ENCODE measurements at regions not wholly inside any gene's neighbourhood (a gene's known extent, or its start where the extent isn't known, plus 50 kb on each side); places are given as distances from the start of the nearest gene placed in this dataset.
"Not testable (repeated sequence)": the region's sequence is repeated elsewhere in the genome, so short reads cannot be mapped to it uniquely, and the experiment has no call there.

GRCh38 chr5:50343715-50344114, 97.4 kb downstream of the EMB start:
- no peak for DNase-seq (ENCODE audit: low read depth in 4 of 4, low spot score in 1 of 4)

- DNase-seq (ENCODE audit: low read depth in 4 of 4, low spot score in 1 of 4), result no peak
These were observed 100.3 kb downstream of the EMB start for GRCh38 chr5:50340757-50341156.

GRCh38 chr5:50330633-50331032, 110.5 kb downstream of the EMB start:
- DNase-seq (ENCODE audit: low read depth in 4 of 4, low spot score in 1 of 4), result not testable (repeated sequence)

- DNase-seq (ENCODE audit: low read depth in 4 of 4, low spot score in 1 of 4), result no peak
These were observed 112.8 kb downstream of the EMB start for GRCh38 chr5:50328193-50328729.

- peak in 1 of 4 experiments; percentile 2 for DNase-seq (ENCODE audit: low read depth in 4 of 4, low spot score in 1 of 4)
These were observed 115.8 kb downstream of the EMB start for GRCh38 chr5:50325237-50325832.

GRCh38 chr5:50320131-50320749, 120.8 kb downstream of the EMB start:
- DNase-seq (ENCODE audit: low read depth in 4 of 4, low spot score in 1 of 4), result no peak

GRCh38 chr5:50318220-50318619, 122.9 kb downstream of the EMB start:
- DNase-seq (ENCODE audit: low read depth in 4 of 4, low spot score in 1 of 4), result no peak

- DNase-seq (ENCODE audit: low read depth in 4 of 4, low spot score in 1 of 4), result not testable (repeated sequence)
These were observed 134.6 kb downstream of the EMB start for GRCh38 chr5:50306488-50306887.

- no peak for DNase-seq (ENCODE audit: low read depth in 4 of 4, low spot score in 1 of 4)
These were observed 138.1 kb downstream of the EMB start for GRCh38 chr5:50302815-50303490.

GRCh38 chr5:50301756-50302155, 139.3 kb downstream of the EMB start:
- no peak for DNase-seq (ENCODE audit: low read depth in 4 of 4, low spot score in 1 of 4)

- DNase-seq (ENCODE audit: low read depth in 4 of 4, low spot score in 1 of 4), result no peak
These were observed 140.2 kb downstream of the EMB start for GRCh38 chr5:50300878-50301277.

GRCh38 chr5:50299896-50300295, 141.2 kb downstream of the EMB start:
- no peak for DNase-seq (ENCODE audit: low read depth in 4 of 4, low spot score in 1 of 4)

GRCh38 chr5:50292735-50293394, 148.2 kb downstream of the EMB start:
- no peak for DNase-seq (ENCODE audit: low read depth in 4 of 4, low spot score in 1 of 4)

GRCh38 chr5:50280461-50280860, 160.6 kb downstream of the EMB start:
- DNase-seq (ENCODE audit: low read depth in 4 of 4, low spot score in 1 of 4), result not testable (repeated sequence)
